ENCODE measurements at regions not wholly inside any gene's neighbourhood (a gene's known extent, or its start where the extent isn't known, plus 50 kb on each side); places are given as distances from the start of the nearest gene placed in this dataset.

- Mint-ChIP-seq H3K4me1 (peaks cover 35% of the 10 kb centered on the region), H3K27ac (peak overlapping the region; percentile 16), H3K27me3 (no peaks in the 10 kb centered on the region), H3K9me3 (ENCODE audit: insufficient read depth) (no peaks in the 10 kb centered on the region), H3K4me3 (no peak overlapping the region)
- Histone ChIP-seq H3K9me3 (ENCODE audit: control extremely low read depth in 1 of 3, control insufficient read depth in 2 of 3, insufficient read depth in 1 of 3, low read length in 2 of 3) (no peaks in the 10 kb centered on the region), H2AFZ (ENCODE audit: insufficient read depth, low read depth, low read length, poor library complexity, severe bottlenecking) (no peak overlapping the region), H3K36me3 (replicated peaks in 1 of 2; ENCODE audit: control extremely low read depth in 1 of 2, control insufficient read depth in 1 of 2, extremely low read depth in 1 of 2, insufficient read depth in 2 of 2, low read length in 1 of 2) (peaks cover 5 to 7% of the 10 kb centered on the region in 2 experiments), H3K4me3 (ENCODE audit: control extremely low read depth in 1 of 5, extremely low read depth in 1 of 5, insufficient read depth in 1 of 5, low read depth in 2 of 5, low read length in 4 of 5) (no peak overlapping the region), H3K9ac (ENCODE audit: low read length) (peak overlapping the region; percentile 14), H4K20me1 (ENCODE audit: control insufficient read depth, insufficient read depth, low read length, poor library complexity, severe bottlenecking) (no peaks in the 10 kb centered on the region), H3K27ac (ENCODE audit: low read length in 2 of 2) (peak overlapping the region in 1 of 2 donors; percentile 1), H3K79me2 (ENCODE audit: control insufficient read depth, insufficient read depth, low read length) (peaks cover 3% of the 10 kb centered on the region), H3K27me3 (replicated peaks in 1 of 4; ENCODE audit: control extremely low read depth in 1 of 4, control insufficient read depth in 3 of 4, insufficient read depth in 4 of 4, low read length in 3 of 4) (no peaks in the 10 kb centered on the region), H3K4me1 (ENCODE audit: control insufficient read depth in 2 of 2, insufficient read depth in 2 of 2, low read length in 2 of 2) (peaks cover 7 to 10% of the 10 kb centered on the region in 2 donors), H3K4me2 (replicated peaks; ENCODE audit: low read depth, low read length, poor library complexity, severe bottlenecking) (no peak overlapping the region)
- intact Hi-C loops (cut with micrococcal nuclease), result no loop called here
- ChIA-PET CTCF (no interaction called here), POLR2A (no interaction called here)
- DNase-seq, result no peak
- 20% methylated on average over 1 of the region's 8 CpGs for WGBS (ENCODE audit: insufficient coverage)
- ATAC-seq (ENCODE audit: low read depth), result no peak
- TF ChIP-seq CTCF (IDR thresholded peaks at IDR 0.05) (no peak), EZH2 (IDR thresholded peaks at IDR 0.05; ENCODE audit: borderline replicate concordance, insufficient read depth, low read depth, low read length, poor library complexity, severe bottlenecking) (no peak)
These were observed 440.8 kb downstream of the UTRN start for GRCh38 chr6:144725736-144726522.

- ChIA-PET POLR2A (no interaction called here), CTCF (interaction anchor here (1.4 kb wide), 1 partner anchor 140 kb away, joined by 4 read pairs; no protein-coding TSS in a partner anchor)
- H3K4me3 ChIP-seq (ENCODE audit: control extremely low read depth in 1 of 5, extremely low read depth in 1 of 5, insufficient read depth in 1 of 5, low read depth in 2 of 5, low read length in 4 of 5), result no peak overlapping the region
- peaks cover 10 to 26% of the 10 kb centered on the region in 2 experiments for H3K36me3 ChIP-seq (replicated peaks in 1 of 2; ENCODE audit: control extremely low read depth in 1 of 2, control insufficient read depth in 1 of 2, extremely low read depth in 1 of 2, insufficient read depth in 2 of 2, low read length in 1 of 2)
- no peaks in the 10 kb centered on the region for H3K27me3 ChIP-seq (replicated peaks in 1 of 4; ENCODE audit: control extremely low read depth in 1 of 4, control insufficient read depth in 3 of 4, insufficient read depth in 4 of 4, low read length in 3 of 4)
- peaks cover 33% of the 10 kb centered on the region for H3K4me1 Mint-ChIP-seq
- no peak overlapping the region for H3K9ac ChIP-seq (ENCODE audit: low read length)
- intact Hi-C loops (cut with micrococcal nuclease), result no loop called here
- no peak overlapping the region for H3K27ac ChIP-seq (ENCODE audit: low read length in 2 of 2)
- no peak overlapping the region for H3K4me3 Mint-ChIP-seq
- peaks cover 7 to 10% of the 10 kb centered on the region in 2 donors for H3K4me1 ChIP-seq (ENCODE audit: control insufficient read depth in 2 of 2, insufficient read depth in 2 of 2, low read length in 2 of 2)
- ATAC-seq (ENCODE audit: low read depth), result no peak
- TF ChIP-seq EZH2 (IDR thresholded peaks at IDR 0.05; ENCODE audit: borderline replicate concordance, insufficient read depth, low read depth, low read length, poor library complexity, severe bottlenecking) (no peak), CTCF (IDR thresholded peaks at IDR 0.05) (no peak)
- no peaks in the 10 kb centered on the region for H4K20me1 ChIP-seq (ENCODE audit: control insufficient read depth, insufficient read depth, low read length, poor library complexity, severe bottlenecking)
- no peak overlapping the region for H3K4me2 ChIP-seq (replicated peaks; ENCODE audit: low read depth, low read length, poor library complexity, severe bottlenecking)
- no peaks in the 10 kb centered on the region for H3K9me3 Mint-ChIP-seq (ENCODE audit: insufficient read depth)
- H3K27ac Mint-ChIP-seq, result no peak overlapping the region
- H3K9me3 ChIP-seq (ENCODE audit: control extremely low read depth in 1 of 3, control insufficient read depth in 2 of 3, insufficient read depth in 1 of 3, low read length in 2 of 3), result no peaks in the 10 kb centered on the region
- H2AFZ ChIP-seq (ENCODE audit: insufficient read depth, low read depth, low read length, poor library complexity, severe bottlenecking), result no peak overlapping the region
- H3K79me2 ChIP-seq (ENCODE audit: control insufficient read depth, insufficient read depth, low read length), result no peaks in the 10 kb centered on the region
- no peaks in the 10 kb centered on the region for H3K27me3 Mint-ChIP-seq
- 100% methylated on average over 1 of the region's 4 CpGs for WGBS (ENCODE audit: insufficient coverage)
- DNase-seq, result no peak
These were observed 443.7 kb downstream of the UTRN start for GRCh38 chr6:144728804-144729203.
